ENCODE measurements at regions not wholly inside any gene's neighbourhood (a gene's known extent, or its start where the extent isn't known, plus 50 kb on each side); places are given as distances from the start of the nearest gene placed in this dataset.

GRCh38 chr4:147332091-147332490, 148.8 kb upstream of the EDNRA start:
- H3K27me3 ChIP-seq (ENCODE audit: control insufficient read depth, insufficient read depth, low read length): no peaks in the 10 kb centered on the region
- DNase-seq: no peak
- H3K36me3 ChIP-seq (replicated peaks; ENCODE audit: control insufficient read depth, insufficient read depth, low read length): no peaks in the 10 kb centered on the region
- H3K4me3 ChIP-seq (ENCODE audit: insufficient read depth, low read depth, low read length): no peak overlapping the region

GRCh38 chr4:147334478-147334877, 146.4 kb upstream of the EDNRA start:
- Histone ChIP-seq H3K27me3 (ENCODE audit: control insufficient read depth, insufficient read depth, low read length) (no peaks in the 10 kb centered on the region), H3K4me3 (ENCODE audit: insufficient read depth, low read depth, low read length) (no peak overlapping the region), H3K36me3 (replicated peaks; ENCODE audit: control insufficient read depth, insufficient read depth, low read length) (no peaks in the 10 kb centered on the region)
- no peak for DNase-seq

GRCh38 chr4:147335183-147335582, 145.7 kb upstream of the EDNRA start:
- H3K4me3 ChIP-seq (ENCODE audit: insufficient read depth, low read depth, low read length): no peak overlapping the region
- H3K27me3 ChIP-seq (ENCODE audit: control insufficient read depth, insufficient read depth, low read length): no peaks in the 10 kb centered on the region

GRCh38 chr4:147336252-147336651, 144.6 kb upstream of the EDNRA start:
- DNase-seq: no peak
- no peaks in the 10 kb centered on the region for H3K27me3 ChIP-seq (ENCODE audit: control insufficient read depth, insufficient read depth, low read length)

More at GRCh38 chr4:147335183-147335582, 145.7 kb upstream of the EDNRA start:
- H3K36me3 ChIP-seq (replicated peaks; ENCODE audit: control insufficient read depth, insufficient read depth, low read length): no peaks in the 10 kb centered on the region
- no peak for DNase-seq

GRCh38 chr4:147339100-147339499, 141.8 kb upstream of the EDNRA start:
- no peaks in the 10 kb centered on the region for H3K27me3 ChIP-seq (ENCODE audit: control insufficient read depth, insufficient read depth, low read length)
- DNase-seq: no peak
- H3K36me3 ChIP-seq (replicated peaks; ENCODE audit: control insufficient read depth, insufficient read depth, low read length): no peaks in the 10 kb centered on the region

More at GRCh38 chr4:147336252-147336651, 144.6 kb upstream of the EDNRA start:
- H3K4me3 ChIP-seq (ENCODE audit: insufficient read depth, low read depth, low read length): no peak overlapping the region
- H3K36me3 ChIP-seq (replicated peaks; ENCODE audit: control insufficient read depth, insufficient read depth, low read length): no peaks in the 10 kb centered on the region

GRCh38 chr4:147340111-147340510, 140.8 kb upstream of the EDNRA start:
- no peak for DNase-seq
- Histone ChIP-seq H3K4me3 (ENCODE audit: insufficient read depth, low read depth, low read length) (no peak overlapping the region), H3K36me3 (replicated peaks; ENCODE audit: control insufficient read depth, insufficient read depth, low read length) (no peaks in the 10 kb centered on the region), H3K27me3 (ENCODE audit: control insufficient read depth, insufficient read depth, low read length) (no peaks in the 10 kb centered on the region)

More at GRCh38 chr4:147339100-147339499, 141.8 kb upstream of the EDNRA start:
- no peak overlapping the region for H3K4me3 ChIP-seq (ENCODE audit: insufficient read depth, low read depth, low read length)

GRCh38 chr4:147340591-147341120, 140.2 kb upstream of the EDNRA start:
- H3K4me3 ChIP-seq (ENCODE audit: insufficient read depth, low read depth, low read length): no peak overlapping the region
- no peaks in the 10 kb centered on the region for H3K27me3 ChIP-seq (ENCODE audit: control insufficient read depth, insufficient read depth, low read length)
- no peak for DNase-seq
- no peaks in the 10 kb centered on the region for H3K36me3 ChIP-seq (replicated peaks; ENCODE audit: control insufficient read depth, insufficient read depth, low read length)

GRCh38 chr4:147343692-147344091, 137.2 kb upstream of the EDNRA start:
- H3K36me3 ChIP-seq (replicated peaks; ENCODE audit: control insufficient read depth, insufficient read depth, low read length): no peaks in the 10 kb centered on the region
- no peaks in the 10 kb centered on the region for H3K27me3 ChIP-seq (ENCODE audit: control insufficient read depth, insufficient read depth, low read length)
- no peak for DNase-seq
- H3K4me3 ChIP-seq (ENCODE audit: insufficient read depth, low read depth, low read length): no peak overlapping the region

GRCh38 chr4:147345662-147346061, 135.2 kb upstream of the EDNRA start:
- Histone ChIP-seq H3K4me3 (ENCODE audit: insufficient read depth, low read depth, low read length) (no peak overlapping the region), H3K27me3 (ENCODE audit: control insufficient read depth, insufficient read depth, low read length) (no peaks in the 10 kb centered on the region), H3K36me3 (replicated peaks; ENCODE audit: control insufficient read depth, insufficient read depth, low read length) (no peaks in the 10 kb centered on the region)
- DNase-seq: no peak

- Histone ChIP-seq H3K4me3 (ENCODE audit: insufficient read depth, low read depth, low read length) (no peak overlapping the region), H3K36me3 (replicated peaks; ENCODE audit: control insufficient read depth, insufficient read depth, low read length) (no peaks in the 10 kb centered on the region), H3K27me3 (ENCODE audit: control insufficient read depth, insufficient read depth, low read length) (no peaks in the 10 kb centered on the region)
- no peak for DNase-seq
Measured at GRCh38 chr4:147347217-147347616, 133.7 kb upstream of the EDNRA start.

- no peaks in the 10 kb centered on the region for H3K27me3 ChIP-seq (ENCODE audit: control insufficient read depth, insufficient read depth, low read length)
- no peak for DNase-seq
- no peak overlapping the region for H3K4me3 ChIP-seq (ENCODE audit: insufficient read depth, low read depth, low read length)
- H3K36me3 ChIP-seq (replicated peaks; ENCODE audit: control insufficient read depth, insufficient read depth, low read length): no peaks in the 10 kb centered on the region
Measured at GRCh38 chr4:147349193-147349592, 131.7 kb upstream of the EDNRA start.

- no peak for DNase-seq
- H3K27me3 ChIP-seq (ENCODE audit: control insufficient read depth, insufficient read depth, low read length): no peaks in the 10 kb centered on the region
- no peaks in the 10 kb centered on the region for H3K36me3 ChIP-seq (replicated peaks; ENCODE audit: control insufficient read depth, insufficient read depth, low read length)
- no peak overlapping the region for H3K4me3 ChIP-seq (ENCODE audit: insufficient read depth, low read depth, low read length)
Measured at GRCh38 chr4:147351083-147351787, 129.7 kb upstream of the EDNRA start.

- H3K36me3 ChIP-seq (replicated peaks; ENCODE audit: control insufficient read depth, insufficient read depth, low read length): no peaks in the 10 kb centered on the region
- no peak for DNase-seq
- H3K27me3 ChIP-seq (ENCODE audit: control insufficient read depth, insufficient read depth, low read length): no peaks in the 10 kb centered on the region
- H3K4me3 ChIP-seq (ENCODE audit: insufficient read depth, low read depth, low read length): no peak overlapping the region
Measured at GRCh38 chr4:147354237-147354636, 126.7 kb upstream of the EDNRA start.

GRCh38 chr4:147355032-147355656, 125.8 kb upstream of the EDNRA start:
- no peaks in the 10 kb centered on the region for H3K27me3 ChIP-seq (ENCODE audit: control insufficient read depth, insufficient read depth, low read length)
- no peak for DNase-seq
- H3K4me3 ChIP-seq (ENCODE audit: insufficient read depth, low read depth, low read length): no peak overlapping the region
- H3K36me3 ChIP-seq (replicated peaks; ENCODE audit: control insufficient read depth, insufficient read depth, low read length): no peaks in the 10 kb centered on the region

- no peak for DNase-seq
- Histone ChIP-seq H3K4me3 (ENCODE audit: insufficient read depth, low read depth, low read length) (no peak overlapping the region), H3K36me3 (replicated peaks; ENCODE audit: control insufficient read depth, insufficient read depth, low read length) (no peaks in the 10 kb centered on the region), H3K27me3 (ENCODE audit: control insufficient read depth, insufficient read depth, low read length) (no peaks in the 10 kb centered on the region)
Measured at GRCh38 chr4:147355847-147356246, 125.0 kb upstream of the EDNRA start.
